C4-2B (cell line): ENCODE measurements at regions not wholly inside any gene's neighbourhood (a gene's known extent, or its start where the extent isn't known, plus 50 kb on each side); places are given as distances from the start of the nearest gene placed in this dataset.

Experiments
- CTCF ChIP-seq: fragments of 450-650 bp; conservative IDR thresholded peaks from 2 replicates; pipeline ENCODE4 v1.5.1; 2017; ENCODE audit warnings: mild to moderate bottlenecking
- ZFX ChIP-seq: fragments of 450-650 bp; IDR thresholded peaks from 2 replicates; pipeline ENCODE4 v1.6.1; 2017

GRCh38 chr3:72655131-72655551 lies 193.1 kb downstream of the SHQ1 start:
- no peak for TF ChIP-seq CTCF
- TF ChIP-seq ZFX: no peak
